Activated gamma-delta T cell treated with Interleukin-2 at 50 U/mL for 16 hours (primary cell): ENCODE measurements at regions not wholly inside any gene's neighbourhood (a gene's known extent, or its start where the extent isn't known, plus 50 kb on each side); places are given as distances from the start of the nearest gene placed in this dataset.

Experiments used
- DNase-seq: peaks from one replicate; pipeline ENCODE4 v3.0.0-alpha.2; 2020

DNA sequence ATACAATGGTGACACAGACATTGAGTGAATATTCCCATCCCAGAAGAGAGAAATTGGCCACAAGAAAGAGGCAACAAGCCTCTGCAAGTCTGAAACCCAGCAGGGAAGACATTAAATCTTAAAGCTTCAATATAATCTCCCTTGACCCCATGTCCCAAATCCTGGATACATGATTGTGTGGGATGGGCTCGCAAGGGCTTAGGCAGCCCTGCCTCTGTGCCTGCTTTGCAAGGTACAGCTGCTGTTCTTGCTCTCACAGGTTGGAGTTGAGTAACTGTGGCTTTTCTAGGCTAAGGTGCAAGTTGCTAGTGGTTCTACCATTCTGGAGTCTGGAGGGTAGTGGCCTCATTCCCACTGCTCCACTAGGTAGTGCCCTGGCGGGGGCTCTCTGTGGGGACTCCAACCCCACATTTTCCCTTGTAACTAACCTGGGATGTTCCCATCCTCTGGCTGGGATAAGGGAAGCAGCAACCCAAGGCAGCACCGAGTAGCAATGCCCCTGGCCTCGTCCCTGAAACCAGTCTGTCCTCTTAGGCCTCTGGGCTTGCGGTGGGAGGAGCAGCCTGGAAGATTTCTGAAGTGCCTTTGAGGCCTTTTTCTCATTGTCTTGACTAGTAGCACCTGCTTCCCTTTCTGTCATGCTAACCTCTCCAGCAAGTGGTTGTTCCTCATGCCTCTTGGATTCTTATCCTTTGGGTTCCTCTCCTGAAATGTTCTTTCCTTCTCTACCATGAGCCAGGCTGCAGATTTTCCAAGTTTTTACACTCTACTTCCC, 90.0 kb downstream of the FAM174B start:
- no peak for DNase-seq

DNA sequence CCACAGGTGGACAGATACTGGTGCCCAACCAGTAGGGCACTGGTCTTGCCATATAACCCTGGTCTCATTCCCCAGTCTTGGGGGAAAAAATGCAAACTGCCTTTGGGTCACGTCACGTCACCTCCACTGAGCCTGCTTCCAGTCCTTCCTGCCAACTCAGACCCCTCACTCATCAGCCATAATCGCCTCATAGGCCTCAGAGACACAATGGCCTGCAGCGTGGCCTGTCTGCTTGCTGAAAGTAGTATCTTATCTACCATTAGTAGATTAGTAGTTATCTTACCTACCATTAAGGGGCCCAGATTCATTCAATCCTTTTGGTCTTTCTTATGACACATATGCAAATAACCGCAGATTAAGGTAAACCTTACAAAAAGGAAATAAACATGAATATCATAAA, 93.8 kb downstream of the FAM174B start:
- no peak for DNase-seq

GRCh38 chr15:92553317-92553716, 102.3 kb downstream of the FAM174B start:
- DNase-seq, result no peak

DNA sequence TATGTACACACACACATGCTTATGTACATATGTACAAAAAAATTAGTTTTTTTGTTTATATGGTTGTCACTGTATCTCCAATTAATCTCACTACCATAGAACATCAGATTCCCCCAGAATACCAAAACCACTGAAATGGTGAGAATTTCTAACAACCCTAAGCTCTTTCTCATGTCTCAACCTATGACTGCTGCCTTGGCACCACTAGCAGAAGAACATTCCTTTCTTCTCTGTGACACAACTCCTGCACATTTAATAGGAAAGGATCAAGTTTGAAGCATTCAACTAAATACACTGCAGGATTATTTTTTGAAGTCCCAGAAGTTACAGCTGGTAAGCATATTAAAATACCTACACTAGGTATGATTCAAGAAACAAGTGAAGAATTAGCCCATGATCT, 109.6 kb downstream of the FAM174B start:
- DNase-seq, result no peak

- DNase-seq, result no peak
Observed at GRCh38 chr15:92541291-92542200, 114.0 kb downstream of the FAM174B start.

- DNase-seq, result no peak
Observed at GRCh38 chr15:92538115-92538514, 117.5 kb downstream of the FAM174B start.

DNA sequence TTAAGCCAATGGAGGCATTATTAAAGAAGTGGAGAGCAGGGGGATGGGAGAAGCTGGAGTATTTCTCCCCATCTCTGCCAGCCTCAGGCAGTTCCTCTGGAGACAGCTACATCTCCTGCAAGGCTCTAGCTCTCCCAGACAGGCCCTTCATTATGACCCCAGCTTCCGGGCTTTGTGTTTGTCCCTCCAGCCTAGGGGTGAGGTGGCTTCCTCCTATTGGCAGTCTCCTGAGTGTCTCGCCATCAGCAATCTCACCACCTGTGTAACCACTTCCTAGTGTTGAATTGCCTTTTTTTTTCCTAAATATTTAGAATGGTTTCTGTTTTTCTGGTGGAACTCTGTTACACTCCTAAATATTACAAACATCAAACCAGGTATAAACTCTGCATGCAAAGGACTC, 122.3 kb downstream of the FAM174B start:
- DNase-seq, result no peak

GRCh38 chr15:92531406-92531805, 124.2 kb downstream of the FAM174B start:
- DNase-seq, result no peak

DNA sequence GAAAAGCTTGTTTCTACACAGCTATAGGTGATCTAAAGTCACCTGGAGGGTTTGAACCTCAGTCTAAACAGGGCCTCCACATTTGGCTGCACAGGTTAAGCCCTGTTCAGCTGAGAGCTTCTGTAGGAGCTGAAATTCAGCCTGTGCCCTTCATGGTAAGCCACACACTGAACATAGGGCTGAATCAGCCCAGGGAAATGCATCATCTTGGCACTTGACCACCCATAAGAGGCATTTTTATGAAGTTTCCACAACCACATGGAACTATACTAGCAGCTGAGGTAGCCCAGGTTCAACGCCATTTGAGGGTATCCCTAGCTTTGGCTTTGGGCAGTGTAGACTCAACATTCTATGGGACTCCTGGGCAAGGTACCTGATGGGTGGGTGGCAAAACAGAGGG, 126.8 kb downstream of the FAM174B start:
- no peak for DNase-seq

- no peak for DNase-seq
Observed at GRCh38 chr15:92527197-92527596, 128.4 kb downstream of the FAM174B start.

- no peak for DNase-seq
Observed at GRCh38 chr15:92525758-92526245, 129.8 kb downstream of the FAM174B start.

- no peak for DNase-seq
Observed at GRCh38 chr15:92524874-92525565, 130.6 kb downstream of the FAM174B start.

DNA sequence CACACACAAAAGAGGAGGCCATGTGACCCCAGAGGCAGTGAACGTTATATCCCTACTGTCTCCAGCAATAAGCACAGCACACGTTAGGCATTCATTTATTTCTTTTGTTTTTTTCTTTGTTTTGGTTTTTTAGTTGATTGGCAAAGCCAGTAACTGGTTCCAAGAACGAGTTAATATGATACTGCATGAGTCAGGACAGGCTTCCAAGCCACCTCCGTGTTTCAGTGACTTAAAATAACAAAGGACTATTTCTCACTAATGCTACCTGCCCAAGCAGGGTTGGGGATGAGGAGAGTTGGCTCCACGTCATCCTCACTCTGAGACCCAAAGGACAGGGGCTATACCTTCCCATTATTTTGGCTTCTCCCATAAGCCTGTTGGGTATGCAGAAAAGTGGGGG, 130.5 kb downstream of the ST8SIA2 start:
- no peak for DNase-seq

DNA sequence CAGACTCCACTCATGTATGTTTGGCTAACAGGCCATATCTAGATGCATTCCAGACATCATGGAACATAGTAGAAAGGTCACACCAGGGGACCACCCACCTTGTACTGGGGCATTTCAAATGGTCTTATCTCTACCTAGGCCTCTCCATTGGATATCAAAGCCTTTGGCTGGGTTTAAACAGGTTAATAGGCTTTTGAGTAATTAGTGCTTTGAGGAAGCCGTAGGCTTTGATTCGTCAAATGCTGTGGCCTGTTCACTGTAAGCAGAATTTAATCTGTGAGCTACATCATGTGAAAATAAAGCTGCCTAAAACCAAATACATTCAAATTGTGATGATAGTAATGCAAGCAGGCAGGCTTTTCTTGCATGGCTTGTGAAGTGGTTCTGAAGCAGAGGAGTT, 129.5 kb downstream of the ST8SIA2 start:
- no peak for DNase-seq

GRCh38 chr15:92521624-92522008, 127.9 kb downstream of the ST8SIA2 start:
- DNase-seq, result peak; percentile 19

- no peak for DNase-seq
Observed at GRCh38 chr15:92520914-92521623, 127.4 kb downstream of the ST8SIA2 start.

GRCh38 chr15:92519709-92520108, 126.0 kb downstream of the ST8SIA2 start:
- no peak for DNase-seq
